Liver (tissue), 3 donors: ENCODE measurements at regions not wholly inside any gene's neighbourhood (a gene's known extent, or its start where the extent isn't known, plus 50 kb on each side); places are given as distances from the start of the nearest gene placed in this dataset.

Experiments
- ATF3 ChIP-seq: IDR thresholded peaks from 2 replicates; pipeline ENCODE4 v1.6.1; 2016; ENCODE audit warnings: antibody characterized with exemption
- CTCF ChIP-seq: fragments of 150-350 bp; IDR thresholded peaks from 2 replicates; pipeline ENCODE4 v1.5.1; 2017; ENCODE audit warnings: improper control_type of control experiment, low read depth, low read length; ENCODE audit not compliant: missing input control
- FOXA2 ChIP-seq: IDR thresholded peaks from 2 replicates; pipeline ENCODE4 v1.6.1; 2016; ENCODE audit warnings: antibody characterized with exemption
- MAX ChIP-seq: IDR thresholded peaks from 2 replicates; pipeline ENCODE4 v1.6.1; 2016; ENCODE audit warnings: antibody characterized with exemption
- YY1 ChIP-seq: IDR thresholded peaks from 2 replicates; pipeline ENCODE4 v1.6.1; 2016; ENCODE audit warnings: antibody characterized with exemption, mild to moderate bottlenecking
- donor health status: healthy.
- donor health status: healthy.

GRCh38 chr12:69045430-69045829 lies 112.5 kb upstream of the CPM start:
- no peak for TF ChIP-seq CTCF
- no peak for TF ChIP-seq ATF3
- TF ChIP-seq YY1 = no peak
- no peak for TF ChIP-seq FOXA2
- TF ChIP-seq MAX = no peak
